DND-41 (cell line): ENCODE measurements at regions not wholly inside any gene's neighbourhood (a gene's known extent, or its start where the extent isn't known, plus 50 kb on each side); places are given as distances from the start of the nearest gene placed in this dataset.

Source experiments
- CTCF ChIP-seq: IDR thresholded peaks from 2 replicates; pipeline ENCODE4 v1.5.1; 2012; ENCODE audit warnings: borderline replicate concordance, low read length, moderate library complexity, mild to moderate bottlenecking; ENCODE audit not compliant: poor library complexity, severe bottlenecking; ENCODE audit errors: extremely low read depth
- EZH2 ChIP-seq: IDR thresholded peaks from 3 replicates; pipeline ENCODE4 v1.6.1; 2012; ENCODE audit warnings: borderline replicate concordance, low read depth, mild to moderate bottlenecking, moderate library complexity, low read length, inconsistent platforms; ENCODE audit not compliant: severe bottlenecking

- TF ChIP-seq CTCF (no peak), EZH2 (no peak)
These were observed 289.2 kb upstream of the THBS1 start for GRCh38 chr15:39291690-39292089.
